K562 (cell line): ENCODE measurements at regions not wholly inside any gene's neighbourhood (a gene's known extent, or its start where the extent isn't known, plus 50 kb on each side); places are given as distances from the start of the nearest gene placed in this dataset.

Experiments used
- ATAC-seq: fragments of 200-7000 bp; cut with Tn5 transposase; 3 replicates; pipeline ENCODE4 v1.9.1; 2020; ENCODE audit warnings: moderate library complexity
- BruUV-seq: library from RNA; stranded (reverse); fragments of 400-500 nt; replicated peaks from 2 replicates; lab custom pipeline; 2021; lab: Mats Ljungman, UMichigan
- CTCF ChIA-PET: fragments of 300-600 bp; formaldehyde crosslinking; extraction: SDS; loops from one replicate; lab custom pipeline; 2021; ENCODE audit warnings: low intra/inter-chr PET ratio; lab: Yijun Ruan, JAX
- POLR2A ChIA-PET: fragments of 300-600, 350-650 bp; sonication (Branson Sonifier 250); formaldehyde crosslinking; extraction: SDS; loops from one replicate; lab custom pipeline; 2021; ENCODE audit warnings: antibody characterized with exemption, inconsistent platforms; lab: Yijun Ruan, JAX
- DNase-seq, 4 experiments: peaks; one replicate each; pipeline versions ENCODE4 v3.0.0 to v3.0.0-alpha.2; 2011 to 2018; ENCODE audit warnings: low spot score in 3 of 4, mixed read lengths in 3 of 4; ENCODE audit errors: extremely low read depth in 1 of 4
- FAIRE-seq: peaks from 2 replicates; lab custom pipeline; 2011; peaks lifted over from hg19 to GRCh38; lab: Jason Lieb, UNC
- H2AFZ ChIP-seq: 2 replicates; pipeline ENCODE4 v1.6.0; 2011; ENCODE audit warnings: low read depth, low read length, control low read depth, inconsistent platforms
- H3K27ac ChIP-seq: fragments of 200-600 bp; 3 replicates; pipeline ENCODE4 v1.8.0; 2011; ENCODE audit warnings: low read depth, mild to moderate bottlenecking, control low read depth, inconsistent platforms, low read length, moderate library complexity, mixed read lengths; ENCODE audit errors: extremely low read depth
- H3K27me3 ChIP-seq, 2 experiments: fragments of 300-600 bp in 1 of 2; 2 replicates in 1 of 2; 3 replicates in 1 of 2; pipeline versions ENCODE4 v1.6.0 to v1.8.0; 2011; ENCODE audit warnings: inconsistent platforms in 2 of 2, low read length in 2 of 2, mild to moderate bottlenecking in 1 of 2, mixed read lengths in 1 of 2, moderate library complexity in 1 of 2; ENCODE audit not compliant: control insufficient read depth in 2 of 2, insufficient read depth in 2 of 2
- H3K36me3 ChIP-seq: fragments of 300-600 bp; 3 replicates; pipeline ENCODE4 v1.8.0; 2011; ENCODE audit warnings: mild to moderate bottlenecking, low read length, inconsistent platforms; ENCODE audit not compliant: control insufficient read depth, insufficient read depth
- H3K4me1 ChIP-seq, 2 experiments: fragments of 200-600 bp in 1 of 2; replicated peaks in 1 of 2; 2 replicates in 1 of 2; 3 replicates in 1 of 2; pipeline versions ENCODE4 v1.5.1 to v1.8.0; 2011; ENCODE audit warnings: inconsistent platforms in 2 of 2, low read length in 2 of 2, mild to moderate bottlenecking in 1 of 2, mixed read lengths in 1 of 2, moderate library complexity in 1 of 2; ENCODE audit not compliant: control insufficient read depth in 2 of 2, insufficient read depth in 2 of 2
- H3K4me2 ChIP-seq: 2 replicates; pipeline ENCODE4 v1.6.1; 2011; ENCODE audit warnings: low read length, control low read depth, inconsistent platforms, mixed read lengths; ENCODE audit not compliant: insufficient read depth
- H3K4me3 ChIP-seq: fragments of 200-600 bp; sonication (generic), shearing (Covaris generic); 2 replicates; pipeline ENCODE4 v1.5.1; 2016; ENCODE audit warnings: control low read depth, inconsistent platforms
- H3K79me2 ChIP-seq: fragments of 200-600 bp; 3 replicates; pipeline ENCODE4 v1.8.0; 2011; ENCODE audit warnings: low read length, inconsistent platforms; ENCODE audit not compliant: control insufficient read depth, insufficient read depth
- H3K9ac ChIP-seq, 2 experiments: 2 replicates each; pipeline versions ENCODE4 v1.6.0 to v1.6.1; 2011; ENCODE audit warnings: low read depth in 2 of 2, low read length in 2 of 2, control low read depth in 1 of 2, inconsistent platforms in 1 of 2, mild to moderate bottlenecking in 1 of 2, mixed read lengths in 1 of 2; ENCODE audit not compliant: insufficient read depth in 1 of 2
- H3K9me1 ChIP-seq: one replicate; pipeline ENCODE4 v1.6.0; 2011; ENCODE audit warnings: inconsistent platforms, mild to moderate bottlenecking, low read length, moderate library complexity; ENCODE audit not compliant: control insufficient read depth, insufficient read depth
- H3K9me3 ChIP-seq: replicated peaks from 2 replicates; pipeline ENCODE4 v1.5.1; 2011; ENCODE audit warnings: low read depth, low read length, inconsistent platforms; ENCODE audit not compliant: control insufficient read depth, insufficient read depth
- H4K20me1 ChIP-seq: replicated peaks from 2 replicates; pipeline ENCODE4 v1.6.1; 2011; ENCODE audit warnings: low read length, inconsistent platforms, mixed read lengths; ENCODE audit not compliant: control insufficient read depth, insufficient read depth
- BDP1 ChIP-seq: IDR thresholded peaks from 3 replicates; pipeline ENCODE4 v1.6.1; 2011; ENCODE audit not compliant: insufficient read length, insufficient read depth
- GATA2 ChIP-seq: sonication (generic); formaldehyde crosslinking; IDR thresholded peaks from 2 replicates; pipeline ENCODE4 v1.4.0; 2020; ENCODE audit warnings: mild to moderate bottlenecking, missing genetic modification reagents
- LEF1 ChIP-seq: fragments of 450-650 bp; IDR thresholded peaks from 2 replicates; pipeline ENCODE4 v1.6.1; 2016; ENCODE audit warnings: mild to moderate bottlenecking
- MXI1 ChIP-seq: IDR thresholded peaks from 2 replicates; pipeline ENCODE4 v1.6.1; 2011; ENCODE audit warnings: low read depth, mild to moderate bottlenecking, improper control_type of control experiment, low read length
- PHF21A ChIP-seq: fragments of 450-650 bp; IDR thresholded peaks from 2 replicates; pipeline ENCODE4 v1.6.1; 2017; ENCODE audit warnings: low read depth, borderline replicate concordance
- PML ChIP-seq: IDR thresholded peaks from 2 replicates; pipeline ENCODE4 v1.6.1; 2012; ENCODE audit warnings: low read length, inconsistent platforms
- SLC30A9 ChIP-seq: fragments of 250-450 bp; sonication (Bioruptor Pico); IDR thresholded peaks from 2 replicates; pipeline ENCODE4 v1.8.0; 2022; ENCODE audit warnings: mild to moderate bottlenecking, moderate library complexity
- SREBF1 ChIP-seq: fragments of 150-350 bp; IDR thresholded peaks from 2 replicates; pipeline ENCODE4 v1.6.1; 2014; ENCODE audit warnings: antibody characterized with exemption, low read depth, low read length, borderline replicate concordance
- ZC3H4 ChIP-seq: sonication (generic); formaldehyde crosslinking; IDR thresholded peaks from 2 replicates; pipeline ENCODE4 v1.9.0; 2021; ENCODE audit warnings: missing genetic modification reagents, borderline replicate concordance
- ZNF197 ChIP-seq: fragments of 200-800 bp; sonication (Bioruptor generic); IDR thresholded peaks from 2 replicates; pipeline ENCODE4 v1.6.1; 2016; ENCODE audit warnings: low read depth, missing genetic modification characterization, missing compliant biosample characterization
- ZNF699 ChIP-seq: fragments of 250-450 bp; sonication (Bioruptor Pico); IDR thresholded peaks from 2 replicates; pipeline ENCODE4 v1.8.0; 2021; ENCODE audit warnings: mild to moderate bottlenecking, moderate library complexity; ENCODE audit not compliant: insufficient replicate concordance
- ZNF785 ChIP-seq: fragments of 250-450 bp; sonication (Bioruptor Pico); IDR thresholded peaks from 2 replicates; pipeline ENCODE4 v1.4.0; 2020; ENCODE audit warnings: mild to moderate bottlenecking
- WGBS: fragments of 100-300 bp; shearing (Covaris generic); methylation state at CpG from one replicate; pipeline ENCODE4 v1.1.6; 2016; ENCODE audit warnings: low coverage, mixed read lengths; ENCODE audit not compliant: insufficient coverage; ENCODE audit errors: missing lambda C conversion rate; 5-methylcytosine and 5-hydroxymethylcytosine counted together
- in situ Hi-C: fragments of 300-500 bp; cut with MboI; formaldehyde crosslinking; loops from 4 replicates; pipeline ENCODE4 v1.15.0; 2018; ENCODE audit warnings: inconsistent platforms, mixed read lengths
- intact Hi-C: fragments of 100-400 bp; cut with micrococcal nuclease; formaldehyde crosslinking; loops from 2 replicates; pipeline ENCODE4 v1.14.2; 2022

- TF ChIP-seq PHF21A (no peak), ZNF785 (no peak), PML (no peak), SREBF1 (no peak), MXI1 (no peak), SLC30A9 (CRISPR knock-in tag) (no peak), LEF1 (no peak), ZC3H4 (CRISPR knock-in tag) (no peak), GATA2 (CRISPR knock-in tag) (no peak), ZNF699 (CRISPR knock-in tag) (no peak), BDP1 (no peak), ZNF197 (CRISPR knock-in tag) (no peak)
- Histone ChIP-seq H2AFZ (no peak overlapping the region), H3K4me3 (no peak overlapping the region), H3K36me3 (no peaks in the 10 kb centered on the region), H3K27me3 (peaks cover 0 to 13% of the 10 kb centered on the region in 2 experiments; a peak in 2 of 5 replicates), H3K4me2 (no peak overlapping the region), H4K20me1 (no peaks in the 10 kb centered on the region), H3K9me1 (no peaks in the 10 kb centered on the region), H3K9me3 (no peaks in the 10 kb centered on the region), H3K79me2 (no peaks in the 10 kb centered on the region), H3K9ac (no peak overlapping the region), H3K27ac (no peak overlapping the region), H3K4me1 (no peaks in the 10 kb centered on the region)
- no peak for FAIRE-seq
- in situ Hi-C loops = no loop called here
- CTCF ChIA-PET = no interaction called here
- 0% methylated on average over 2 of the region's 2 CpGs for WGBS
- intact Hi-C loops = no loop called here
- no peak for ATAC-seq
- BruUV-seq = no TSS peak
- no peak for DNase-seq
- POLR2A ChIA-PET = no interaction called here
Observed at GRCh38 chr2:6784291-6784690, 81.4 kb downstream of the CMPK2 start.
